ENCODE measurements at regions not wholly inside any gene's neighbourhood (a gene's known extent, or its start where the extent isn't known, plus 50 kb on each side); places are given as distances from the start of the nearest gene placed in this dataset.

- Histone ChIP-seq H2AFZ (ENCODE audit: low read length) (no peak overlapping the region), H3K4me3 (ENCODE audit: low read depth, low read length, poor library complexity, severe bottlenecking) (no peak overlapping the region), H3K4me1 (ENCODE audit: insufficient read depth, low read length, poor library complexity, severe bottlenecking) (no peaks in the 10 kb centered on the region), H3K36me3 (ENCODE audit: insufficient read depth, low read length) (no peaks in the 10 kb centered on the region), H3K4me2 (ENCODE audit: low read length) (no peak overlapping the region), H3K79me2 (ENCODE audit: insufficient read depth, low read depth, low read length) (no peaks in the 10 kb centered on the region), H4K20me1 (ENCODE audit: insufficient read depth, low read length) (no peaks in the 10 kb centered on the region), H3K27ac (ENCODE audit: low read depth, low read length, poor library complexity, severe bottlenecking) (no peak overlapping the region), H3K9me2 (ENCODE audit: insufficient read depth, low read length) (no peaks in the 10 kb centered on the region), H3K9me3 (ENCODE audit: low read length) (no peaks in the 10 kb centered on the region)
- ChIA-PET CTCF (ENCODE audit: unreplicated experiment) (no interaction called here), POLR2A (interaction anchor here (0.6 kb wide), 1 partner anchor 11 kb away, joined by 3 read pairs; no protein-coding TSS in a partner anchor)
- no peak for DNase-seq (ENCODE audit: low spot score)
- BruUV-seq (replicated peaks), result no TSS peak
- intact Hi-C loops (cut with micrococcal nuclease; ENCODE audit: unreplicated experiment), result no loop called here
- TF ChIP-seq EZH2phosphoT487 (IDR thresholded peaks at IDR 0.05; ENCODE audit: borderline replicate concordance, low read depth, low read length) (no peak), CTCF (conservative IDR thresholded peaks at IDR 0.05; ENCODE audit: low read length) (no peak)
Observed at GRCh38 chr1:34612091-34612827, 142.6 kb upstream of the GJB5 start.

- no peak overlapping the region for H3K27ac ChIP-seq (ENCODE audit: low read depth, low read length, poor library complexity, severe bottlenecking)
- no peaks in the 10 kb centered on the region for H3K4me1 ChIP-seq (ENCODE audit: insufficient read depth, low read length, poor library complexity, severe bottlenecking)
- no peak for DNase-seq (ENCODE audit: low spot score)
- no peaks in the 10 kb centered on the region for H3K9me3 ChIP-seq (ENCODE audit: low read length)
- no peak overlapping the region for H3K4me2 ChIP-seq (ENCODE audit: low read length)
- H2AFZ ChIP-seq (ENCODE audit: low read length), result no peak overlapping the region
- CTCF ChIA-PET (ENCODE audit: unreplicated experiment), result interaction anchor here (0.6 kb wide), 1 partner anchor 22 kb away, joined by 3 read pairs; no protein-coding TSS in a partner anchor
- H3K79me2 ChIP-seq (ENCODE audit: insufficient read depth, low read depth, low read length), result no peaks in the 10 kb centered on the region
- TF ChIP-seq CTCF (conservative IDR thresholded peaks at IDR 0.05; ENCODE audit: low read length) (no peak), EZH2phosphoT487 (IDR thresholded peaks at IDR 0.05; ENCODE audit: borderline replicate concordance, low read depth, low read length) (no peak)
- POLR2A ChIA-PET, result no interaction called here
- no peaks in the 10 kb centered on the region for H4K20me1 ChIP-seq (ENCODE audit: insufficient read depth, low read length)
- intact Hi-C loops (cut with micrococcal nuclease; ENCODE audit: unreplicated experiment), result no loop called here
- no peaks in the 10 kb centered on the region for H3K9me2 ChIP-seq (ENCODE audit: insufficient read depth, low read length)
- H3K4me3 ChIP-seq (ENCODE audit: low read depth, low read length, poor library complexity, severe bottlenecking), result no peak overlapping the region
- H3K36me3 ChIP-seq (ENCODE audit: insufficient read depth, low read length), result no peaks in the 10 kb centered on the region
- BruUV-seq (replicated peaks), result no TSS peak
Observed at GRCh38 chr1:34617321-34618118, 137.3 kb upstream of the GJB5 start.

- no peaks in the 10 kb centered on the region for H4K20me1 ChIP-seq (ENCODE audit: insufficient read depth, low read length)
- no peak for TF ChIP-seq EZH2phosphoT487 (IDR thresholded peaks at IDR 0.05; ENCODE audit: borderline replicate concordance, low read depth, low read length)
- TF ChIP-seq CTCF (conservative IDR thresholded peaks at IDR 0.05; ENCODE audit: low read length), result no peak
- H3K4me3 ChIP-seq (ENCODE audit: low read depth, low read length, poor library complexity, severe bottlenecking), result no peak overlapping the region
- DNase-seq (ENCODE audit: low spot score), result no peak
- no TSS peak for BruUV-seq (replicated peaks)
- no peaks in the 10 kb centered on the region for H3K79me2 ChIP-seq (ENCODE audit: insufficient read depth, low read depth, low read length)
- ChIA-PET CTCF (ENCODE audit: unreplicated experiment) (no interaction called here), POLR2A (no interaction called here)
- no peak overlapping the region for H3K4me2 ChIP-seq (ENCODE audit: low read length)
- no peaks in the 10 kb centered on the region for H3K36me3 ChIP-seq (ENCODE audit: insufficient read depth, low read length)
- H2AFZ ChIP-seq (ENCODE audit: low read length), result no peak overlapping the region
- intact Hi-C loops (cut with micrococcal nuclease; ENCODE audit: unreplicated experiment), result no loop called here
- H3K9me2 ChIP-seq (ENCODE audit: insufficient read depth, low read length), result no peaks in the 10 kb centered on the region
- no peak overlapping the region for H3K27ac ChIP-seq (ENCODE audit: low read depth, low read length, poor library complexity, severe bottlenecking)
- no peaks in the 10 kb centered on the region for H3K9me3 ChIP-seq (ENCODE audit: low read length)
- no peaks in the 10 kb centered on the region for H3K4me1 ChIP-seq (ENCODE audit: insufficient read depth, low read length, poor library complexity, severe bottlenecking)
Observed at GRCh38 chr1:34618381-34618780, 136.5 kb upstream of the GJB5 start.

All from OCI-LY7 (cell line).